Skeletal muscle tissue (tissue), 3 donors: ENCODE measurements at regions not wholly inside any gene's neighbourhood (a gene's known extent, or its start where the extent isn't known, plus 50 kb on each side); places are given as distances from the start of the nearest gene placed in this dataset.

Experiments
- H3K27ac ChIP-seq: one replicate; pipeline ENCODE4 v1.7.0; 2013; ENCODE audit warnings: mild to moderate bottlenecking, low read depth, low read length, inconsistent platforms
- H3K27me3 ChIP-seq, 3 donors: one replicate each; pipeline ENCODE4 v1.7.0; 2013; ENCODE audit warnings: low read length in 3 of 3; ENCODE audit not compliant: control insufficient read depth in 3 of 3, insufficient read depth in 3 of 3
- H3K36me3 ChIP-seq, 3 donors: one replicate each; pipeline ENCODE4 v1.7.0; 2013; ENCODE audit warnings: low read length in 3 of 3; ENCODE audit not compliant: control insufficient read depth in 3 of 3, insufficient read depth in 3 of 3
- H3K4me1 ChIP-seq, 3 donors: one replicate each; pipeline ENCODE4 v1.7.0; 2013; ENCODE audit warnings: low read length in 3 of 3, mild to moderate bottlenecking in 3 of 3; ENCODE audit not compliant: control insufficient read depth in 3 of 3, insufficient read depth in 3 of 3
- H3K4me3 ChIP-seq, 3 donors: one replicate each; pipeline ENCODE4 v1.7.0; 2013; ENCODE audit warnings: low read length in 3 of 3
- H3K9ac ChIP-seq, 3 donors: one replicate each; pipeline ENCODE4 v1.7.0; 2013; ENCODE audit warnings: low read length in 3 of 3, mild to moderate bottlenecking in 3 of 3, moderate library complexity in 2 of 3, low read depth in 1 of 3
- H3K9me3 ChIP-seq, 3 donors: one replicate each; pipeline ENCODE4 v1.7.0; 2013; ENCODE audit warnings: low read length in 3 of 3; ENCODE audit not compliant: control insufficient read depth in 3 of 3
- donor health status: Osteomylitis.

GRCh38 chr20:39534846-39535245 is 572.7 kb downstream of the DHX35 start:
- Histone ChIP-seq H3K4me3 (no peak overlapping the region), H3K4me1 (peaks cover 2 to 11% (median 8%) of the 10 kb centered on the region in 3 donors), H3K9me3 (no peaks in the 10 kb centered on the region), H3K9ac (no peak overlapping the region), H3K27me3 (no peaks in the 10 kb centered on the region), H3K36me3 (no peaks in the 10 kb centered on the region), H3K27ac (no peak overlapping the region)

- Histone ChIP-seq H3K27me3 (no peaks in the 10 kb centered on the region), H3K4me3 (no peak overlapping the region), H3K27ac (no peak overlapping the region), H3K4me1 (peaks cover 2 to 11% (median 8%) of the 10 kb centered on the region in 3 donors), H3K9ac (no peak overlapping the region), H3K36me3 (no peaks in the 10 kb centered on the region), H3K9me3 (no peaks in the 10 kb centered on the region)
Observed at GRCh38 chr20:39533858-39534257, 571.7 kb downstream of the DHX35 start.

GRCh38 chr20:39532205-39532604 is 570.1 kb downstream of the DHX35 start:
- Histone ChIP-seq H3K27ac (no peak overlapping the region), H3K27me3 (no peaks in the 10 kb centered on the region), H3K4me1 (peaks cover 2 to 11% (median 8%) of the 10 kb centered on the region in 3 donors), H3K4me3 (no peak overlapping the region), H3K9me3 (no peaks in the 10 kb centered on the region), H3K9ac (no peak overlapping the region), H3K36me3 (no peaks in the 10 kb centered on the region)

- H3K9me3 ChIP-seq: no peaks in the 10 kb centered on the region
- H3K9ac ChIP-seq: no peak overlapping the region
- no peaks in the 10 kb centered on the region for H3K27me3 ChIP-seq
- no peaks in the 10 kb centered on the region for H3K36me3 ChIP-seq
- peaks cover 5 to 18% (median 17%) of the 10 kb centered on the region in 3 donors for H3K4me1 ChIP-seq
- H3K4me3 ChIP-seq: no peak overlapping the region
- H3K27ac ChIP-seq: no peak overlapping the region
Observed at GRCh38 chr20:39528436-39528835, 566.3 kb downstream of the DHX35 start.

- Histone ChIP-seq H3K9ac (no peak overlapping the region), H3K9me3 (no peaks in the 10 kb centered on the region), H3K4me1 (peaks cover 3 to 8% (median 7%) of the 10 kb centered on the region in 3 donors), H3K36me3 (no peaks in the 10 kb centered on the region), H3K4me3 (no peak overlapping the region), H3K27ac (no peak overlapping the region), H3K27me3 (no peaks in the 10 kb centered on the region)
Observed at GRCh38 chr20:39524371-39524911, 562.3 kb downstream of the DHX35 start.

- no peak overlapping the region for H3K27ac ChIP-seq
- peaks cover 3 to 8% (median 7%) of the 10 kb centered on the region in 3 donors for H3K4me1 ChIP-seq
- H3K9ac ChIP-seq: no peak overlapping the region
- no peak overlapping the region for H3K4me3 ChIP-seq
- H3K27me3 ChIP-seq: no peaks in the 10 kb centered on the region
- H3K9me3 ChIP-seq: no peaks in the 10 kb centered on the region
- no peaks in the 10 kb centered on the region for H3K36me3 ChIP-seq
Observed at GRCh38 chr20:39523405-39523804, 561.3 kb downstream of the DHX35 start.

- no peak overlapping the region for H3K27ac ChIP-seq
- H3K9me3 ChIP-seq: no peaks in the 10 kb centered on the region
Observed at GRCh38 chr20:39518654-39519053, 556.5 kb downstream of the DHX35 start.

GRCh38 chr20:39516964-39517363 is 554.8 kb downstream of the DHX35 start:
- Histone ChIP-seq H3K9me3 (no peaks in the 10 kb centered on the region), H3K27ac (no peak overlapping the region), H3K4me3 (no peak overlapping the region), H3K9ac (no peak overlapping the region), H3K27me3 (no peaks in the 10 kb centered on the region), H3K4me1 (no peaks in the 10 kb centered on the region), H3K36me3 (no peaks in the 10 kb centered on the region)

More at GRCh38 chr20:39518654-39519053, 556.5 kb downstream of the DHX35 start:
- Histone ChIP-seq H3K9ac (no peak overlapping the region), H3K4me1 (no peaks in the 10 kb centered on the region), H3K27me3 (no peaks in the 10 kb centered on the region), H3K36me3 (no peaks in the 10 kb centered on the region), H3K4me3 (no peak overlapping the region)

GRCh38 chr20:39504710-39505094 is 542.6 kb downstream of the DHX35 start:
- no peaks in the 10 kb centered on the region for H3K4me1 ChIP-seq
- no peak overlapping the region for H3K4me3 ChIP-seq
- no peak overlapping the region for H3K9ac ChIP-seq
- no peaks in the 10 kb centered on the region for H3K27me3 ChIP-seq
- no peaks in the 10 kb centered on the region for H3K9me3 ChIP-seq
- no peaks in the 10 kb centered on the region for H3K36me3 ChIP-seq
- no peak overlapping the region for H3K27ac ChIP-seq

GRCh38 chr20:39503902-39504709 is 542.0 kb downstream of the DHX35 start:
- Histone ChIP-seq H3K9me3 (no peaks in the 10 kb centered on the region), H3K4me1 (no peaks in the 10 kb centered on the region), H3K27ac (no peak overlapping the region), H3K9ac (no peak overlapping the region), H3K27me3 (no peaks in the 10 kb centered on the region), H3K36me3 (no peaks in the 10 kb centered on the region), H3K4me3 (no peak overlapping the region)
